ENCODE measurements at regions not wholly inside any gene's neighbourhood (a gene's known extent, or its start where the extent isn't known, plus 50 kb on each side); places are given as distances from the start of the nearest gene placed in this dataset.

DNA sequence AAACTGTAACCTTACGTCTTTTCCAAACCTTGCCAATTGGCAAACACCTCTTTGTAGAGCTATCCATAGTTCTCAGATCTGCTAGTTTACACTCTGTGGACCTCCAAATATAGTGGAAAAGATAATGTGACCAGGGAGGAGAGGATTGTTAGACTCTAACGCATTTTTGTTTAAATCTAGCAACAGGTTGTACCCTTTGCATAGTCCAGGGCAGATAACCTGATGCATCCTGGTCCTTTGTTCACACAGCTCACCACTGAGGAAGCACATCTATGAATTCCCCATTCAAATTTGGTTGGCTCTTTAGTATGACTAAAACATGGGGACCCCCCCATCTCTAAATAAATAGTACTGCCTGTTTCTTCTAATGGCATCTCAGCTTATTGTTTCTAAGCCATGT lies 55.9 kb downstream of the PAGE2 start:
- Histone ChIP-seq H3K9ac (ENCODE audit: low read length) (no peak overlapping the region), H3K4me2 (ENCODE audit: low read depth, low read length, poor library complexity, severe bottlenecking) (no peak overlapping the region), H3K36me3 (ENCODE audit: low read length) (no peaks in the 10 kb centered on the region), H3K27ac (ENCODE audit: low read depth, low read length) (no peak overlapping the region), H3K9me2 (replicated peaks; ENCODE audit: insufficient read depth, low read length) (no peaks in the 10 kb centered on the region), H3K27me3 (ENCODE audit: low read length) (no peaks in the 10 kb centered on the region), H2AFZ (ENCODE audit: low read depth, low read length, severe bottlenecking) (no peak overlapping the region), H3K79me2 (ENCODE audit: insufficient read depth, low read length) (no peaks in the 10 kb centered on the region), H3K9me3 (ENCODE audit: insufficient read depth, low read length) (no peaks in the 10 kb centered on the region), H3F3A (ENCODE audit: insufficient read depth) (no peaks in the 10 kb centered on the region), H4K20me1 (ENCODE audit: low read depth, low read length) (no peaks in the 10 kb centered on the region), H3K4me3 (ENCODE audit: insufficient read depth, low read length, poor library complexity, severe bottlenecking) (no peak overlapping the region)
- TF ChIP-seq, protein P1, sequence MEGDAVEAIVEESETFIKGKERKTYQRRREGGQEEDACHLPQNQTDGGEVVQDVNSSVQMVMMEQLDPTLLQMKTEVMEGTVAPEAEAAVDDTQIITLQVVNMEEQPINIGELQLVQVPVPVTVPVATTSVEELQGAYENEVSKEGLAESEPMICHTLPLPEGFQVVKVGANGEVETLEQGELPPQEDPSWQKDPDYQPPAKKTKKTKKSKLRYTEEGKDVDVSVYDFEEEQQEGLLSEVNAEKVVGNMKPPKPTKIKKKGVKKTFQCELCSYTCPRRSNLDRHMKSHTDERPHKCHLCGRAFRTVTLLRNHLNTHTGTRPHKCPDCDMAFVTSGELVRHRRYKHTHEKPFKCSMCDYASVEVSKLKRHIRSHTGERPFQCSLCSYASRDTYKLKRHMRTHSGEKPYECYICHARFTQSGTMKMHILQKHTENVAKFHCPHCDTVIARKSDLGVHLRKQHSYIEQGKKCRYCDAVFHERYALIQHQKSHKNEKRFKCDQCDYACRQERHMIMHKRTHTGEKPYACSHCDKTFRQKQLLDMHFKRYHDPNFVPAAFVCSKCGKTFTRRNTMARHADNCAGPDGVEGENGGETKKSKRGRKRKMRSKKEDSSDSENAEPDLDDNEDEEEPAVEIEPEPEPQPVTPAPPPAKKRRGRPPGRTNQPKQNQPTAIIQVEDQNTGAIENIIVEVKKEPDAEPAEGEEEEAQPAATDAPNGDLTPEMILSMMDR (IDR thresholded peaks at IDR 0.05; ENCODE audit: insufficient read depth, low read length, poor library complexity, severe bottlenecking): no peak
- no peak for TF ChIP-seq EZH2phosphoT487 (conservative IDR thresholded peaks at IDR 0.05; ENCODE audit: low read length)

DNA sequence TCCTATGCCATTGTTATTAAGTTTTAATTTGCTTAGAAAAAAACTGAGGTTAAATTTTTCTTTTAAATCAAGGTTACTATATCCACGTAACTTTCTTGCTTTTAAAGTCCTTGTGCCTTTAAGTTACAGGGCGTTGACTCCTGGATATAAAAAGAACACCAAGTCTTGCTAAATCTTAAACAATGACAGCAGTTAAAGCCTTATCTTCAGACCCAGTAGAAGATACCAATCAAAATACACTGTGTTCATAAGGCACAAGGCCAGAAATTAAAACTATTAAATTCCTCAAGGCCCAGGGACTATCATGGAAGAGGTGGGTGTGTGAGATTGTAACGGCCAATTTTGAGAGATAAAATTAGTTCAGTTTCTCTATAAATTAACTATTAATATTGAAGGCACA lies 60.4 kb downstream of the PAGE2 start:
- Histone ChIP-seq H3K27me3 (ENCODE audit: low read length) (no peaks in the 10 kb centered on the region), H3K27ac (ENCODE audit: low read depth, low read length) (no peak overlapping the region), H3K9ac (ENCODE audit: low read length) (no peak overlapping the region), H3K4me2 (ENCODE audit: low read depth, low read length, poor library complexity, severe bottlenecking) (no peak overlapping the region), H3F3A (ENCODE audit: insufficient read depth) (no peaks in the 10 kb centered on the region), H3K36me3 (ENCODE audit: low read length) (no peaks in the 10 kb centered on the region), H3K9me3 (ENCODE audit: insufficient read depth, low read length) (no peaks in the 10 kb centered on the region), H3K9me2 (replicated peaks; ENCODE audit: insufficient read depth, low read length) (no peaks in the 10 kb centered on the region), H2AFZ (ENCODE audit: low read depth, low read length, severe bottlenecking) (no peak overlapping the region), H4K20me1 (ENCODE audit: low read depth, low read length) (no peaks in the 10 kb centered on the region), H3K79me2 (ENCODE audit: insufficient read depth, low read length) (no peaks in the 10 kb centered on the region), H3K4me3 (ENCODE audit: insufficient read depth, low read length, poor library complexity, severe bottlenecking) (no peak overlapping the region)
- no peak for TF ChIP-seq EZH2phosphoT487 (conservative IDR thresholded peaks at IDR 0.05; ENCODE audit: low read length)
- TF ChIP-seq, protein P1 (IDR thresholded peaks at IDR 0.05; ENCODE audit: insufficient read depth, low read length, poor library complexity, severe bottlenecking): no peak

DNA sequence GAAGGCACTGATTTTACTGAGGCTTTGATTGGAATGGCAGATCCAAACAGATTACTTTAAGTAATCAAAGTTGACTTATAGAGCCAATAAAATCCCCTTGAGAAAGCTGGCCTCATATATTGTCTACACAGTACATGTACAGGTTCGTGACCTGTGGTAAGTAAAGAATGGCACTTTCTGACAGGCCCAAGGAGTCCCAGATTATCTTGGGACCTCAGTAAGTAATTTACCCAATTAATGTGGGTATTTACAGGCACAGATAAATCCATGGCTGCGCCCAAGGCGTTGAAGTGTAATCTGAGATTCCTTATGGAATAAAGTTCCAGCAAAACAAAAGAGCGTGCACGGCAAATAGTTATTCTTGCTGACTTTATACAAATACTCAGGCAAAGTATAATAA lies 62.4 kb downstream of the PAGE2 start:
- Histone ChIP-seq H2AFZ (ENCODE audit: low read depth, low read length, severe bottlenecking) (no peak overlapping the region), H3K36me3 (ENCODE audit: low read length) (no peaks in the 10 kb centered on the region), H3K4me2 (ENCODE audit: low read depth, low read length, poor library complexity, severe bottlenecking) (no peak overlapping the region), H3K27ac (ENCODE audit: low read depth, low read length) (no peak overlapping the region), H3F3A (ENCODE audit: insufficient read depth) (no peaks in the 10 kb centered on the region), H3K9ac (ENCODE audit: low read length) (no peak overlapping the region), H3K27me3 (ENCODE audit: low read length) (no peaks in the 10 kb centered on the region), H3K9me3 (ENCODE audit: insufficient read depth, low read length) (no peaks in the 10 kb centered on the region), H3K4me3 (ENCODE audit: insufficient read depth, low read length, poor library complexity, severe bottlenecking) (no peak overlapping the region), H3K79me2 (ENCODE audit: insufficient read depth, low read length) (no peaks in the 10 kb centered on the region), H4K20me1 (ENCODE audit: low read depth, low read length) (no peaks in the 10 kb centered on the region), H3K9me2 (replicated peaks; ENCODE audit: insufficient read depth, low read length) (no peaks in the 10 kb centered on the region)
- no peak for TF ChIP-seq EZH2phosphoT487 (conservative IDR thresholded peaks at IDR 0.05; ENCODE audit: low read length)
- TF ChIP-seq, protein P1 (IDR thresholded peaks at IDR 0.05; ENCODE audit: insufficient read depth, low read length, poor library complexity, severe bottlenecking): no peak

All from SU-DHL-6 (cell line).